PFSK-1 (cell line): ENCODE measurements at regions not wholly inside any gene's neighbourhood (a gene's known extent, or its start where the extent isn't known, plus 50 kb on each side); places are given as distances from the start of the nearest gene placed in this dataset.
A peak's percentile ranks its signal among the peaks of the same experiment; 100 is the strongest.

Experiments used
- FOXP2 ChIP-seq: optimal IDR thresholded peaks from 2 replicates; pipeline ENCODE3; 2011; ENCODE audit warnings: borderline replicate concordance, control low read depth, inconsistent platforms; ENCODE audit not compliant: insufficient read depth; ENCODE audit errors: extremely low read length, extremely low read depth
- POLR2AphosphoS5 ChIP-seq: IDR thresholded peaks from 2 replicates; pipeline ENCODE4 v1.6.1; 2012; ENCODE audit warnings: low read depth, mild to moderate bottlenecking, control low read depth, low read length, moderate library complexity
- REST ChIP-seq, 2 experiments: IDR thresholded peaks; 2 replicates each; pipeline versions ENCODE4 v1.6.1 to v1.8.0; 2011 to 2012; ENCODE audit warnings: low read depth in 2 of 2, low read length in 2 of 2, control low read depth in 1 of 2, inconsistent platforms in 1 of 2, mild to moderate bottlenecking in 1 of 2, moderate library complexity in 1 of 2; ENCODE audit not compliant: insufficient read depth in 1 of 2
- SIN3A ChIP-seq: IDR thresholded peaks from 2 replicates; pipeline ENCODE4 v1.6.1; 2012; ENCODE audit warnings: mild to moderate bottlenecking, low read length, moderate library complexity, borderline replicate concordance; ENCODE audit not compliant: insufficient read depth
- TAF1 ChIP-seq: IDR thresholded peaks from 2 replicates; pipeline ENCODE4 v1.6.1; 2012; ENCODE audit warnings: low read length, control low read depth, borderline replicate concordance; ENCODE audit not compliant: insufficient read depth

GRCh38 chr1:81335876-81336275 is 464.9 kb upstream of the ADGRL2 start:
- no peak for TF ChIP-seq POLR2AphosphoS5
- no peak for TF ChIP-seq FOXP2
- TF ChIP-seq TAF1 = no peak
- TF ChIP-seq REST (IDR thresholded peaks at IDR 0.05; ENCODE audit: insufficient read depth in 1 of 2, low read depth in 2 of 2, low read length in 2 of 2) = no peak
- TF ChIP-seq SIN3A = no peak

GRCh38 chr1:81330521-81330920 is 470.2 kb upstream of the ADGRL2 start:
- TF ChIP-seq POLR2AphosphoS5 (no peak), FOXP2 (no peak), SIN3A (no peak), TAF1 (no peak), REST (IDR thresholded peaks at IDR 0.05; ENCODE audit: insufficient read depth in 1 of 2, low read depth in 2 of 2, low read length in 2 of 2) (no peak)

GRCh38 chr1:81330111-81330510 is 470.6 kb upstream of the ADGRL2 start:
- no peak for TF ChIP-seq REST (IDR thresholded peaks at IDR 0.05; ENCODE audit: insufficient read depth in 1 of 2, low read depth in 2 of 2, low read length in 2 of 2)
- no peak for TF ChIP-seq POLR2AphosphoS5
- TF ChIP-seq FOXP2 = no peak
- no peak for TF ChIP-seq TAF1
- TF ChIP-seq SIN3A = no peak

- TF ChIP-seq REST (IDR thresholded peaks at IDR 0.05; ENCODE audit: insufficient read depth in 1 of 2, low read depth in 2 of 2, low read length in 2 of 2) = no peak
- no peak for TF ChIP-seq POLR2AphosphoS5
- TF ChIP-seq TAF1 = no peak
- no peak for TF ChIP-seq FOXP2
- TF ChIP-seq SIN3A = no peak
Observed at GRCh38 chr1:81329041-81329440, 471.7 kb upstream of the ADGRL2 start.

GRCh38 chr1:81327743-81328142 is 473.0 kb upstream of the ADGRL2 start:
- TF ChIP-seq REST (IDR thresholded peaks at IDR 0.05; ENCODE audit: insufficient read depth in 1 of 2, low read depth in 2 of 2, low read length in 2 of 2) (peak in 1 of 2 experiments; percentile 72; a peak in 2 of 4 replicates), SIN3A (no peak)
